ENCODE measurements at regions not wholly inside any gene's neighbourhood (a gene's known extent, or its start where the extent isn't known, plus 50 kb on each side); places are given as distances from the start of the nearest gene placed in this dataset.
A peak's percentile ranks its signal among the peaks of the same experiment; 100 is the strongest.
"Not testable (repeated sequence)": the region's sequence is repeated elsewhere in the genome, so short reads cannot be mapped to it uniquely, and the experiment has no call there.

- DNase-seq (ENCODE audit: low read depth), result no peak
Measured at GRCh38 chr12:31820832-31821231, 92.0 kb upstream of the AMN1 start.

- no peak for DNase-seq (ENCODE audit: low read depth)
Measured at GRCh38 chr12:31819427-31819826, 90.6 kb upstream of the AMN1 start.

- no peak for DNase-seq (ENCODE audit: low read depth)
Measured at GRCh38 chr12:31818623-31819268, 89.9 kb upstream of the AMN1 start.

- DNase-seq (ENCODE audit: low read depth), result no peak
Measured at GRCh38 chr12:31817120-31817519, 88.3 kb upstream of the AMN1 start.

- no peak for DNase-seq (ENCODE audit: low read depth)
Measured at GRCh38 chr12:31815096-31815495, 86.3 kb upstream of the AMN1 start.

GRCh38 chr12:31813305-31813704 is 84.5 kb upstream of the AMN1 start:
- DNase-seq (ENCODE audit: low read depth), result no peak

- DNase-seq (ENCODE audit: low read depth), result no peak
Measured at GRCh38 chr12:31807773-31808097, 78.9 kb upstream of the AMN1 start.

GRCh38 chr12:31807081-31807772 is 78.4 kb upstream of the AMN1 start:
- DNase-seq (ENCODE audit: low read depth), result not testable (repeated sequence)

GRCh38 chr12:31805681-31806080 is 76.9 kb upstream of the AMN1 start:
- not testable (repeated sequence) for DNase-seq (ENCODE audit: low read depth)

GRCh38 chr12:31804707-31805106 is 75.9 kb upstream of the AMN1 start:
- not testable (repeated sequence) for DNase-seq (ENCODE audit: low read depth)

- no peak for DNase-seq (ENCODE audit: low read depth)
Measured at GRCh38 chr12:31804185-31804504, 75.3 kb upstream of the AMN1 start.

- DNase-seq (ENCODE audit: low read depth), result no peak
Measured at GRCh38 chr12:31803306-31804184, 74.7 kb upstream of the AMN1 start.

- DNase-seq (ENCODE audit: low read depth), result no peak
Measured at GRCh38 chr12:31801872-31802271, 73.1 kb upstream of the AMN1 start.

GRCh38 chr12:31797230-31797872 is 68.5 kb upstream of the AMN1 start:
- peak; percentile 71 for DNase-seq (ENCODE audit: low read depth)

- DNase-seq (ENCODE audit: low read depth), result no peak
Measured at GRCh38 chr12:31796270-31796951, 67.6 kb upstream of the AMN1 start.

GRCh38 chr12:31794745-31795144 is 65.9 kb upstream of the AMN1 start:
- DNase-seq (ENCODE audit: low read depth), result no peak

GRCh38 chr12:31791265-31791664 is 62.4 kb upstream of the AMN1 start:
- not testable (repeated sequence) for DNase-seq (ENCODE audit: low read depth)

GRCh38 chr12:31790759-31791158 is 61.9 kb upstream of the AMN1 start:
- no peak for DNase-seq (ENCODE audit: low read depth)

- no peak for DNase-seq (ENCODE audit: low read depth)
Measured at GRCh38 chr12:31785318-31785717, 56.5 kb upstream of the AMN1 start.

GRCh38 chr12:31783996-31784645 is 55.3 kb upstream of the AMN1 start:
- no peak for DNase-seq (ENCODE audit: low read depth)

- DNase-seq (ENCODE audit: low read depth), result no peak
Measured at GRCh38 chr12:31783556-31783955, 54.7 kb upstream of the AMN1 start.
